ENCODE measurements at regions not wholly inside any gene's neighbourhood (a gene's known extent, or its start where the extent isn't known, plus 50 kb on each side); places are given as distances from the start of the nearest gene placed in this dataset.
A peak's percentile ranks its signal among the peaks of the same experiment; 100 is the strongest.

- no peak for DNase-seq
Observed at GRCh38 chr14:25134184-25134583, 84.2 kb upstream of the STXBP6 start.

- DNase-seq: peak; percentile 49
Observed at GRCh38 chr14:25132732-25133422, 82.9 kb upstream of the STXBP6 start.

- no peak for DNase-seq
Observed at GRCh38 chr14:25132094-25132493, 82.1 kb upstream of the STXBP6 start.

- no peak for DNase-seq
Observed at GRCh38 chr14:25122843-25123242, 72.9 kb upstream of the STXBP6 start.

- no peak for DNase-seq
Observed at GRCh38 chr14:25122211-25122610, 72.3 kb upstream of the STXBP6 start.

GRCh38 chr14:25121337-25122129 is 71.6 kb upstream of the STXBP6 start:
- DNase-seq: no peak

GRCh38 chr14:25120261-25120660 is 70.3 kb upstream of the STXBP6 start:
- DNase-seq: no peak

GRCh38 chr14:25118671-25119070 is 68.7 kb upstream of the STXBP6 start:
- no peak for DNase-seq

- DNase-seq: no peak
Observed at GRCh38 chr14:25117342-25117741, 67.4 kb upstream of the STXBP6 start.

GRCh38 chr14:25116607-25117006 is 66.7 kb upstream of the STXBP6 start:
- no peak for DNase-seq

GRCh38 chr14:25113394-25113793 is 63.4 kb upstream of the STXBP6 start:
- DNase-seq: no peak

GRCh38 chr14:25111061-25111601 is 61.2 kb upstream of the STXBP6 start:
- no peak for DNase-seq

GRCh38 chr14:25110106-25110505 is 60.2 kb upstream of the STXBP6 start:
- DNase-seq: no peak

- DNase-seq: no peak
Observed at GRCh38 chr14:25108959-25109358, 59.0 kb upstream of the STXBP6 start.

- DNase-seq: no peak
Observed at GRCh38 chr14:25108291-25108690, 58.3 kb upstream of the STXBP6 start.

- no peak for DNase-seq
Observed at GRCh38 chr14:25103820-25104219, 53.9 kb upstream of the STXBP6 start.

- no peak for DNase-seq
Observed at GRCh38 chr14:25103271-25103670, 53.3 kb upstream of the STXBP6 start.

- DNase-seq: no peak
Observed at GRCh38 chr14:25102788-25103187, 52.8 kb upstream of the STXBP6 start.

- DNase-seq: no peak
Observed at GRCh38 chr14:25101276-25101675, 51.3 kb upstream of the STXBP6 start.
